Upper lobe of left lung (tissue), 4 donors: ENCODE measurements at regions not wholly inside any gene's neighbourhood (a gene's known extent, or its start where the extent isn't known, plus 50 kb on each side); places are given as distances from the start of the nearest gene placed in this dataset.

Experiments
- CTCF ChIP-seq, 6 experiments: fragments of 450-650 bp in 4 of 6; fragments of 200-600 bp in 2 of 6; sonication (generic) in 2 of 6; IDR thresholded peaks; one replicate each; pipeline ENCODE4 v1.5.1; 2016 to 2019; ENCODE audit warnings: antibody characterized with exemption in 6 of 6
- POLR2A ChIP-seq, 4 donors: fragments of 450-650 bp; IDR thresholded peaks; one replicate each; pipeline ENCODE4 v1.5.1; 2016 to 2017; ENCODE audit warnings: antibody characterized with exemption in 4 of 4, mild to moderate bottlenecking in 2 of 4
- POLR2AphosphoS5 ChIP-seq, 2 donors: sonication (generic); formaldehyde crosslinking; IDR thresholded peaks; one replicate each; pipeline ENCODE4 v1.5.1; 2017; ENCODE audit warnings: antibody characterized with exemption in 2 of 2

- TF ChIP-seq CTCF (IDR thresholded peaks at IDR 0.05) = no peak
- no peak for TF ChIP-seq POLR2AphosphoS5 (IDR thresholded peaks at IDR 0.05)
- TF ChIP-seq POLR2A (IDR thresholded peaks at IDR 0.05) = no peak
Observed at GRCh38 chr2:236979664-236980063, 106.0 kb upstream of the COPS8 start.
